ENCODE measurements at regions not wholly inside any gene's neighbourhood (a gene's known extent, or its start where the extent isn't known, plus 50 kb on each side); places are given as distances from the start of the nearest gene placed in this dataset.

- WGBS (ENCODE audit: low lambda C conversion rate) = 56% methylated on average over 4 of the region's 4 CpGs
- H3K9me3 ChIP-seq = no peaks in the 10 kb centered on the region
- H3K79me2 ChIP-seq (ENCODE audit: insufficient read depth) = no peaks in the 10 kb centered on the region
- H3K4me3 ChIP-seq (ENCODE audit: low read depth in 2 of 2, low read length in 1 of 2) = no peak overlapping the region
- H3F3A ChIP-seq (replicated peaks; ENCODE audit: insufficient read depth) = no peaks in the 10 kb centered on the region
- H3K27me3 ChIP-seq (ENCODE audit: insufficient read depth) = no peaks in the 10 kb centered on the region; the same call in 1 of the 2 replicates
- no peak overlapping the region for H3K4me2 ChIP-seq
- H3K9ac ChIP-seq = no peak overlapping the region
- POLR2A ChIA-PET = no interaction called here
- DNase-seq = no peak
- TF ChIP-seq RXRA (IDR thresholded peaks at IDR 0.05; ENCODE audit: borderline replicate concordance, low read depth) (no peak), ELF1 (IDR thresholded peaks at IDR 0.05) (no peak), TEAD4 (IDR thresholded peaks at IDR 0.05; ENCODE audit: borderline replicate concordance, insufficient read depth) (no peak)
- CTCF ChIA-PET = no interaction called here
- H4K20me1 ChIP-seq (ENCODE audit: insufficient read depth) = no peaks in the 10 kb centered on the region
- no peak overlapping the region for H2AFZ ChIP-seq (ENCODE audit: low read depth)
- H3K4me1 ChIP-seq (ENCODE audit: control insufficient read depth in 1 of 2, insufficient read depth in 2 of 2, low read depth in 1 of 2, low read length in 1 of 2) = no peaks in the 10 kb centered on the region
- H3K36me3 ChIP-seq (replicated peaks in 1 of 2; ENCODE audit: control insufficient read depth in 1 of 2, insufficient read depth in 2 of 2, low read length in 1 of 2) = no peaks in the 10 kb centered on the region
- no peak overlapping the region for H3K27ac ChIP-seq (ENCODE audit: low read depth in 2 of 2, low read length in 1 of 2)
- H3K9me2 ChIP-seq = no peaks in the 10 kb centered on the region
Observed at GRCh38 chr12:115500872-115501271, 776.6 kb downstream of the MED13L start.

- H3K27ac ChIP-seq (ENCODE audit: low read depth in 2 of 2, low read length in 1 of 2) = no peak overlapping the region
- POLR2A ChIA-PET = no interaction called here
- no peak for DNase-seq
- H3K9ac ChIP-seq = no peak overlapping the region
- no peak overlapping the region for H3K4me3 ChIP-seq (ENCODE audit: low read depth in 2 of 2, low read length in 1 of 2)
- no peaks in the 10 kb centered on the region; the same call in 1 of the 2 replicates for H3K27me3 ChIP-seq (ENCODE audit: insufficient read depth)
- no peak overlapping the region for H2AFZ ChIP-seq (ENCODE audit: low read depth)
- no peaks in the 10 kb centered on the region for H3K36me3 ChIP-seq (replicated peaks in 1 of 2; ENCODE audit: control insufficient read depth in 1 of 2, insufficient read depth in 2 of 2, low read length in 1 of 2)
- TF ChIP-seq CHD2 (IDR thresholded peaks at IDR 0.05; ENCODE audit: low read length, partially characterized antibody) (no peak), ELF1 (IDR thresholded peaks at IDR 0.05) (no peak), FOXM1 (IDR thresholded peaks at IDR 0.05; ENCODE audit: low read depth) (no peak), GATA2 (CRISPR knock-in tag; IDR thresholded peaks at IDR 0.05) (no peak), NRF1 (IDR thresholded peaks at IDR 0.05; ENCODE audit: low read depth, low read length) (no peak), PBX3 (IDR thresholded peaks at IDR 0.05) (no peak), NFIC (IDR thresholded peaks at IDR 0.05; ENCODE audit: borderline replicate concordance) (no peak), MXI1 (IDR thresholded peaks at IDR 0.05; ENCODE audit: low read depth, low read length) (no peak), RCOR1 (IDR thresholded peaks at IDR 0.05; ENCODE audit: low read length) (no peak), FOXJ3 (CRISPR knock-in tag; IDR thresholded peaks at IDR 0.05) (no peak)
- H4K20me1 ChIP-seq (ENCODE audit: insufficient read depth) = no peaks in the 10 kb centered on the region
- H3F3A ChIP-seq (replicated peaks; ENCODE audit: insufficient read depth) = no peaks in the 10 kb centered on the region
- no peaks in the 10 kb centered on the region for H3K9me3 ChIP-seq
- H3K79me2 ChIP-seq (ENCODE audit: insufficient read depth) = no peaks in the 10 kb centered on the region
- H3K9me2 ChIP-seq = no peaks in the 10 kb centered on the region
- no peak overlapping the region for H3K4me2 ChIP-seq
- WGBS (ENCODE audit: low lambda C conversion rate) = 45% methylated on average over 3 of the region's 3 CpGs
- CTCF ChIA-PET = interaction anchor here (0.8 kb wide), 1 partner anchor 9 kb away, joined by 3 read pairs; no protein-coding TSS in a partner anchor
- H3K4me1 ChIP-seq (ENCODE audit: control insufficient read depth in 1 of 2, insufficient read depth in 2 of 2, low read depth in 1 of 2, low read length in 1 of 2) = no peaks in the 10 kb centered on the region
Observed at GRCh38 chr12:115495300-115495699, 782.2 kb downstream of the MED13L start.

- ChIA-PET CTCF (interaction anchor here (0.8 to 1.1 kb wide), 2 partner anchors 9 to 20 kb away, joined by 3 to 4 read pairs; no protein-coding TSS in a partner anchor), POLR2A (no interaction called here)
- Histone ChIP-seq H3K4me3 (ENCODE audit: low read depth in 2 of 2, low read length in 1 of 2) (no peak overlapping the region), H3K9ac (no peak overlapping the region), H3K36me3 (replicated peaks in 1 of 2; ENCODE audit: control insufficient read depth in 1 of 2, insufficient read depth in 2 of 2, low read length in 1 of 2) (no peaks in the 10 kb centered on the region), H3K27me3 (ENCODE audit: insufficient read depth) (no peaks in the 10 kb centered on the region; the same call in 1 of the 2 replicates), H3K9me3 (no peaks in the 10 kb centered on the region), H2AFZ (ENCODE audit: low read depth) (no peak overlapping the region), H3F3A (replicated peaks; ENCODE audit: insufficient read depth) (no peaks in the 10 kb centered on the region), H3K9me2 (no peaks in the 10 kb centered on the region), H3K27ac (ENCODE audit: low read depth in 2 of 2, low read length in 1 of 2) (no peak overlapping the region), H3K79me2 (ENCODE audit: insufficient read depth) (no peaks in the 10 kb centered on the region), H3K4me2 (no peak overlapping the region), H4K20me1 (ENCODE audit: insufficient read depth) (no peaks in the 10 kb centered on the region), H3K4me1 (ENCODE audit: control insufficient read depth in 1 of 2, insufficient read depth in 2 of 2, low read depth in 1 of 2, low read length in 1 of 2) (no peaks in the 10 kb centered on the region)
- WGBS (ENCODE audit: low lambda C conversion rate) = 0% methylated on average over 2 of the region's 2 CpGs
- TF ChIP-seq EP300 (IDR thresholded peaks at IDR 0.05; ENCODE audit: borderline replicate concordance in 1 of 2, low read depth in 1 of 2, low read length in 1 of 2) = no peak
- no peak for TF ChIP-seq RCOR1 (IDR thresholded peaks at IDR 0.05; ENCODE audit: low read length)
- no peak for DNase-seq
Observed at GRCh38 chr12:115492553-115492952, 784.9 kb downstream of the MED13L start.

All from SK-N-SH (cell line).